NT2/D1 (cell line): ENCODE measurements at regions not wholly inside any gene's neighbourhood (a gene's known extent, or its start where the extent isn't known, plus 50 kb on each side); places are given as distances from the start of the nearest gene placed in this dataset.

Source experiments
- YY1 ChIP-seq: IDR thresholded peaks from 2 replicates; pipeline ENCODE4 v1.6.1; 2011; ENCODE audit not compliant: insufficient read length, insufficient read depth
- ZNF274 ChIP-seq: IDR thresholded peaks from 2 replicates; pipeline ENCODE4 v1.6.1; 2011; ENCODE audit warnings: mild to moderate bottlenecking, low read depth, low read length

- no peak for TF ChIP-seq YY1
- TF ChIP-seq ZNF274 = no peak
Observed at GRCh38 chr10:31158011-31158658, 126.5 kb upstream of the ZNF438 start.
